Stimulated activated CD4-positive, alpha-beta T cell treated with anti-CD3 and anti-CD28 coated beads, Interleukin-15, amount 100 ng/mL, for 24 hours (primary cell): ENCODE measurements at regions not wholly inside any gene's neighbourhood (a gene's known extent, or its start where the extent isn't known, plus 50 kb on each side); places are given as distances from the start of the nearest gene placed in this dataset.

Source experiments
- DNase-seq: peaks from one replicate; pipeline ENCODE4 v3.0.0-alpha.2; 2020

GRCh38 chr1:22288593-22289241, 145.8 kb upstream of the WNT4 start:
- no peak for DNase-seq

GRCh38 chr1:22289307-22289995, 146.6 kb upstream of the WNT4 start:
- no peak for DNase-seq

DNA sequence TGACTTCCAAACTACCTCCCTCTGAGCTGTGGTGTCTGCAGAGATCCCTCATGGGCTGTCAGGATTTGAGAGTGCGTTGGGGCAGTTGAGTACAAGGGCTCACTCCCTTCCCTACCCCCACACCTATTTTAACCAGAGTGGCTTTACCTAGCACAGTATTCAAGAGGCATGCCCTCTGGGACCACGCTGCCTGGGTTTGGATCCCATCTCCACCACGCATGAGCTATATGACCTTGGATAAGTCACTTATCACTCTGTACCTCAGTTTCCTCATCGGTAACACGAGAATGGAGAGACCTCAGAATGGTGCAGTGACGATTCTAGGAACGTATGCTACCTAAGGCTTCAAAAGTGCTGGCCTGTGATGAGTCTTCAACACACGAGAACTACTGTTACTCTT, 147.3 kb upstream of the WNT4 start:
- DNase-seq: no peak

DNA sequence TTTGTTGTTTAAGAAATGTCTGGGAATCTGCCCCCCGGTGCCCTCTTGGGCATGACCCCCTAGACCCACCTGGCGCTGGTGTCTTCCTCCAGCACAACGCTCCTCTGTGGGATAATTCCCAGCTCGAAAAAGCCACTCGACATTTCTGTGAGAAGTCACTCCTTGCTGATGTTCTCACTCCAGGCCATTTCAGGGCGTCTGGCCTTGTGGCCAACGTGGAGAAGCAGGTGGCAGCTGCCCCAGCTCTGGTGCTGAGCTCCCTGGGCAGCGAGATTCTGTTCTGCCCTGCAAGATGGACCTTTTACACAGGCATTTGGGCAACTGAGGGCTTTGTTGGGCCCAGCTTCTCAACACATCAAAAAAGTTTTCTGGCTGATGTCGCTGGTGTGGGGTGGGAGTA, 147.7 kb upstream of the WNT4 start:
- no peak for DNase-seq

- DNase-seq: no peak
These were observed 148.2 kb upstream of the WNT4 start for GRCh38 chr1:22291057-22291456.

DNA sequence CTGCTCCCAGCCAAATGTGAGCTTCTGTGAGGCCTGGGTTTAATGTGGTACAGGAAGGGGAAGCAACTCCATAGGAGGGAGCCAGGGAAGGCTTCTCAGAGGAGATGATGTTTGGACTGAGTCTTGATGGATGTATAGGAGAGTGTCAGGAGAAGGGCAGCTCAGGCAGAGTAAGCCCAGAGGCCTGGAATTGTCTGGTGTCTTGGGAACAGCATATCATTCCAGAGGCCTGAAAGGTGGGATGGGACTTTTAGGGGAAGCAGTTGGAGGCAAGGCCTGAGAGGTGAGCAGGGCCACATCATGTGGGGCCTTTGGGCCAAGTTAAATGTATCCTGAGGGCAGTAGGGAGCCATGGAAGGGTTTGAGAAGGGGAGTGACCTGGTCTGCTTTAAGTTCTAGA, 148.6 kb upstream of the WNT4 start:
- DNase-seq: no peak

GRCh38 chr1:22292011-22292788, 149.3 kb upstream of the WNT4 start:
- no peak for DNase-seq

DNA sequence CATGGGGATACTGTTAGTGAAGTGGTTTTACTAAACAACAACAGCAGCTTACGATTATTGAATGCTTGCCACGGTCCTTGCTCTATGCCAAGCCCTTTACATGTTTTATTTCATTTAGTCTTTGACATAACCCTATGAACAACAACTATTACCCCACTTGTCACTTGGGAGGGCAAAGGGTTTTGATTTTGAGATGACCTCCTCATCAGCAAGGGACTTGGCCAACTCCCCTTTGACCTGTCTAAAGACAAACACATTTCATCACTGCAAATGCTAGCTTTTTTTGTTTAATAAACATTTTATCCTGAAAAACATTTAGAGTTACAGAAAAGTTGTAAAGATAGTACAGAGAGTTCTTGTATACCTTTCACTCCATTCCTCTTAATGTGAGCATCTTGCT, 152.5 kb upstream of the WNT4 start:
- no peak for DNase-seq

- no peak for DNase-seq
These were observed 153.0 kb upstream of the WNT4 start for GRCh38 chr1:22295856-22296255.

- no peak for DNase-seq
These were observed 154.0 kb upstream of the WNT4 start for GRCh38 chr1:22296701-22297591.

GRCh38 chr1:22297999-22298398, 153.7 kb upstream of the ZBTB40 start:
- DNase-seq: no peak

DNA sequence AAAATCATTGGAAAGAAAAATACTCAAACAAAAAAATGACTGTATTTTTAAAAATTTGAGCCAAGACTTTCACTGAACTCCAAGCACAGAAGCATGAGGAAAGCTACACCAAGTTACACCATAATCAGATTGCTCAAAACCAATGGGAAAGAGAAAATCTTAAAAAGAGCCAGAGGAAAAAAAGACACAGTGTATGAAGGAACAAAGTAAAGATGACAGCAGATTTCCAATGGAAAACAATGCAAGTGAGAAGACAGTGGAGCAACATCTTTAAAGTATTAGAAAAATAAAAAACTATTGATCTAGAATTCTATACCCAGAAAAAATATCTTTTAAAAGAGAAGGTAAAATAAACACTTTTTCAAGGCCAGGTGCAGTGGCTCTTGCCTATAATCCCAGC, 147.8 kb upstream of the ZBTB40 start:
- no peak for DNase-seq

GRCh38 chr1:22309572-22309971, 142.1 kb upstream of the ZBTB40 start:
- no peak for DNase-seq

GRCh38 chr1:22311461-22311860, 140.2 kb upstream of the ZBTB40 start:
- DNase-seq: no peak

DNA sequence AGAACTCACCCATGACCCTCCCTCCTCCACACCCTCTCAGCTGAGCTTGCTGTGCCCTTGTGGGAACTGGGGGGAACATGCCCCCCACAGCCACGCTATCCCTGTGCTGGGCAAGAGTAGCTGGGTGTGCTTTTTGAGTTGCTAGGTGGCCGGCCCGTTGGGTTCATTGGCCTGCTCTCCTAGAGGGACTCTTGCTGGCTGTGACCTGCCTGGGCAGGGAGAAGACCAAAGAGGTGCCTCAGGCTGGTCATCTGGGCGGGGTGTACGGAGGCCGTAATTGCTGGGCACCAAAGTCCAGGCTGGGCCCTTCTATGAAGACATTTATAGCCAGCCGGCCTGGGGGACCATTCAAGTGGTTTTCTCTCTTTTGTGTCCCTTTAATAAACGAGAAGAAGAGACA, 138.3 kb upstream of the ZBTB40 start:
- DNase-seq: no peak

DNA sequence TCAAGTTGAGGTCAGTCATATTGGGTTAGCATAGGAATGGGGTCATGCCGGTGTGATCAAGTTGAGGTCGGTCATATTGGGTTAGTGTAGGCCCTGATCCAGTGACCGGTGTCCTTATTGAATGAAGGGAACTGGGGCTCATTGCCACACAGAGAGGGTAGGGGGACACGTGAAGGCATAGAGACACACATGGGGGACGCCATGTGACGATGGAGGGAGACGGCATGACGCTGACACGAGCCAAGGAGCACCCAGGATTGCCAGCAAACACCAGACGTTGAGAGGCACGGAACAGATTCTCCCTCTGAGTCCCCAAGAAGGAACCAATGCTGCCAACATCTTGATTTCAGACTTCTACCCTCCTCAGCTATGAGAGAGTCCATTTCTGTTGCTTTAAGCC, 136.9 kb upstream of the ZBTB40 start:
- DNase-seq: no peak

- DNase-seq: no peak
These were observed 136.2 kb upstream of the ZBTB40 start for GRCh38 chr1:22315315-22316078.

DNA sequence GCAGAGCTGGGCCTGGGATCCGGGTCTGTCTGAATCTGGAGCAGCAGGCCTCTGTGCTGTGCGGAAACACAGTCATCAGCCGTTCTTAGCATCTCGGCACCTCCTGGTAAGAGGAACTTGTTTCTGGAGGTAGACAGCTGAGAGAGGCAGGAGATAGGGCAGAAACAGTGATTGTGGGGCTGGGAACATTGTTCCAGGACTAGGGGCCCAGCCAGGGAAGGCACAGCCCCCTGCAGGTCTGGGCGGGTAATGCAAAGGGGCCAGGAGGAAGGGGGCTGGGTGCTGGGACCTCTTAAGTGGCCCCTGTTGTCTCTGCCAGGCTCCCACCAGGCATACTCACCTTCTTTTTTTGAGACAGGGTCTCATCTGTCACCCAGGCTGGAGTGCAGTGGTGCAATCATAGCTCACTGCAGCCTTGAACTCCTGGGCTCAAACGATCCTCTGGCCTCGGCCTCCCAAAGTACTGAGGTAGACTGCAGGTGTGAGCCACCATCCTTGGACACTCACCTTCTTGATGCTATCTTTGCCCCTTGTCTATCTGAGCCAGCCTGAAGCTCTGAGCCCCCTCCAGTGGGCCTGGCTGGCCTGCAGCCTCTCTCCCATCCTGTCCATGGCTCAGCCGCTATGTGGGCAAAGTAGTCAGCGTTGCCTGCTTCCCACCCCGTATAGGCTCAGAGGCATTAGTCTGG, 134.3 kb upstream of the ZBTB40 start:
- peak; percentile 32 for DNase-seq

DNA sequence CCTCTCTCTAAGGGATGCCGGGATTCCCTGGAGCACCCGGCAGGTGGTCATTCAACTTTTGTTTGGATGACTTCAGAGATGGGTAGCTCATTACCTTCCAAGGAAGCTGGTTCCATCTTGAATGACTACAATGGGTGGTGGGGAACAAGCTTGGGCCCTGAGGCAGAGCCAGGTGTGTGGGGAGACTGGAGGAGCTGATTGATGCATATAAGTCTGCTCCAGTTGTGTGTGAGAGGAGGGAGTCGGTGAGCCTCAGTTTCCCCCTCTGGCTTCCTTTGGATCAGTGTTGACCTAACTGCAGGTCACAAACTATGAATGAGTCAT, 133.8 kb upstream of the ZBTB40 start:
- no peak for DNase-seq

- DNase-seq: no peak
These were observed 133.2 kb upstream of the ZBTB40 start for GRCh38 chr1:22318279-22318981.

DNA sequence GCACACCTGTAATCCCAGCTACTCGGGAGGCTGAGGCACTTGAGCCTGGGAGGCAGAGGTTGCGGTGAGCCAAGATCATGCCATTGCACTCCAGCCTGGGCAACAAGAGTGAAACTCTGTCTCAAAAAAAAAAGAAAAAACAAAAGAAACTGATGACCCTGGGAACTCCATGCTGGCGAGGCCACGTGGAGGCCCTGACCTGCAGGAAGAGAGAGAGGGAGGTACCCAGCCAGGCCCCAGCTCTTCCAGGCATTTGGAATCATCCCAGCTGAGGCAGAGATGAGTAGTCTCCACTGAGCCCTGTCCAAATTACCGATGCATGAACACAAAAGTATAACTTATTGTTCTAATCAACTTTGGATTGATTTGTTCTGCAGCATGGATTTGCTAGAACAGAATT, 132.0 kb upstream of the ZBTB40 start:
- no peak for DNase-seq
